ENCODE measurements at regions not wholly inside any gene's neighbourhood (a gene's known extent, or its start where the extent isn't known, plus 50 kb on each side); places are given as distances from the start of the nearest gene placed in this dataset.

DNA sequence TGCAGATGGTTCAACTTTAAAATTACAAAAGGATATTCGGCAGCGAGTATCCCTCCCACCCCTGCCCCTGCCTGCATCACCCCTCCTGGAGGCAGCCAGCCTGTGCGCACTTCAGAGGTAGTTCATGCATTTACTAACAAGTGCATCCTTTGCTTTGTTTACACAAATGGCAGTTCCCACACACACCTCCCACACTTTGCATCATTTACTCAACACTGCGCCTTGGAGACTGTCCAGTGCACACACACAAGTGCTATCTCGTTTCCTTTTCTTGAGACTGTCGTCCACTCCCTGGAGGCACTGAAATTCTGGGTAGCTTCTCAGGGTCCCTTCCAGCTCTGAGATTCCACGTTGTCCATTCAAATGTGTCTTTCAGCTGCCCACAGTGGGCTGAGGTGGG is 53.1 kb upstream of the VSX1 start:
- DNase-seq (ENCODE audit: low read depth): no peak

DNA sequence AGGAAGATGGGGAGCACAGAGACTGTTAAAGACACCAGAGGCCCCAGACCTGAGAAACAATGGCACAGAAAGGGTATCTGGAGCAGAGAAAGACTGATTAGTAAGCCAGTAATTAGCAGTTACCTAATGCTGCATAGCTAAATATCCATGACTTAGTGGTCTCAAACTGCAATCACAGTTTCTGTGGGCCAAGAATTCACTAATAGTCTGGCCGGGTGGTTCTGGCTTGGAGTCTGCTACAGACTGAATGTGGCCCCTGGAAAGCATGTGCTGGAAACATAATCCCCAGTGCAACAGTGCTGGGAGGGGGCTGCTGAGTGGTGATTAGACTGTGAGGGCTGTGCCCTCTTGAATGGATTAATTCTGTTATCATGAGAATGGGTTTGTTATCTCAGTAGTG is 54.1 kb upstream of the VSX1 start:
- DNase-seq (ENCODE audit: low read depth): no peak

DNA sequence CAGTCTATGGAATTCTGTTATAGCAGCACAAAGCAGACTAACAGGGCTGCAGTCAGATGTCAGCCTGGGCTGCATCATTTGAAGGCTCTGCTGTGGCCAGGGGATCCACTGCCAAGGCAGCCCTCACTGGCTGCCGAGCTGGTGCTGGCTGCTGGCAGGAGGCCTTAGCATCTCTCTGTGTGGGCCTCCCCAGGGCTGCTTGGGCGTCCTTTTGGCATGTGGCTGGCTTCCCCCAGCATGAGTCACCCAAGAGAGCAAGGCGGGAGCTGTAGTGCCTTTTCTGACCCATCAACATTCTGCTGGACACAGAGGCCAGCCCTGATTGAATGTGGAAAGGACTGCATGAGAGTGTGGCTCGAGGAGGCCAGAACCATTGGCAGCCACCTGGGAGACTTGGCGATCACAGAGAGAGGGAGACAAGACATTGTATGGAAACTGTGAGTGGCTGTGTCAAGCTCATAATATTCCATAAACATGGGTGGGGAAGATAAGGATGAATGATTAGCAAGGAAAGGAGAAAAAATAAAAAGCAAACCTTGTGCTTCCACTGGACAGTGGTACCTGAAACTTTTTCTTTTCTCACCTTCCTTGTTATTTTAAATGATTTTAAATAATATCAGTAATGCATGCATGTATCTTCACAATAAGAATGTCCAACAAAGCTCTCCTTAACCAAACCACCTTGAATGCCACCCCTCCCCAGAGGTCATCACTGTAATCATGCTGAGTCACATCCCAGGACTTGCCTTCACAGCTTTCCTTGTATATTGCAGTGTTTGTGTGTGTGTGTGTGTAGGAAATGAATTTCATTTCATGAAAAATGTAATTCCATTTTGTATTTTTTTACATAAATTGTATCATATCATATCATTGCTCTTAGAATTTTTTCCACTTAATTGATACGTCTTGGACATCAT is 55.0 kb upstream of the VSX1 start:
- DNase-seq (ENCODE audit: low read depth): peak; percentile 43

DNA sequence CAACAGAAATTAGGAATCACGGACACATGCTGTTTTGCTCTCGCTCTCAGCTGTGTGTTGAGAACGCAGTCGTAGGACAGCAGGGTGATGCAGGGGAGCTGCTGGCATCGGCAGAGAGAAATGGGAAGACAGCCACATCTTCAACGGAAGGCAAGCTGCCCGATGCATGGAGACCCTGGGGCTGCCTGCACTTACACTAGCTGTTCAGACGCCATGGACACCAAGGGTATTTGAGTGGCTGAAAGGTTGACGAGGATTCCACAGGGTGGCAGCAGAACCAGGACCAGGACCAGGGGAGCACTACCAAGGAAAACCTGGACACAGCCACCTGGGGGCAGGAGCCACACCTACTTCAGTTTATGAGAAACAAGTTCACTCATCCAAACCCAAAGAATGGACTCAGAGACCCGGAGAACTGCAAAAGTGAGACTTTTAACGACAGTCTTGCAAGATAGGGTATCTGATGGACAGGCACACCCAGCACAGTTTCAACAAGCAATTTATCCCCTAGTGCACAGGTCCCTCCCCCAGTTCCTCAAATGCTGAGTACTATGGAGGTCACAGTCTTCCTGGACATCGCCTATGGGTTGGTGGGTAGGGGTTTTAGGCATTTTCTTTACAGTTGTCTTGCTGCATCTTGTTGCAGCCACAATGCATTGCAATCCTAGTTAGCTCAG is 56.3 kb upstream of the ENTPD6 start:
- DNase-seq (ENCODE audit: low read depth): no peak

DNA sequence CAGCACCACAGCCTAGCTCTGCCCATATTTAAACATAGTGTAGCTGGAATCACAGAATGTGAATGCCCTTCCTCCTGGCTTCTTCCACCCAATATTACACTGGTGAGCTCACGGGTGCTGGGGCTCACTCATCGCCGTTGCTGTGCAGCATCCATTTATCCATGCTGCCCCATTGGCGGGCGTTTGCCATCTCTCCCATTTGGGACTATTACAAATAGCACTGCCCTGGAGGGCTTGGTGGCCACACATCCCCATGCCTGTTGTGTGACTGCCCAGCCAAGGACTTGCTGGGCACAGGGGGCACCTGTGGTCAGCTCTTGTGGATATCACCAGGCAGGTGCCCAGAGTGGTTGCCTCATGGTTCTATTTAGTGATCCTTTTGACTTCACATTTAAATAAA is 54.5 kb upstream of the ENTPD6 start:
- DNase-seq (ENCODE audit: low read depth): no peak

DNA sequence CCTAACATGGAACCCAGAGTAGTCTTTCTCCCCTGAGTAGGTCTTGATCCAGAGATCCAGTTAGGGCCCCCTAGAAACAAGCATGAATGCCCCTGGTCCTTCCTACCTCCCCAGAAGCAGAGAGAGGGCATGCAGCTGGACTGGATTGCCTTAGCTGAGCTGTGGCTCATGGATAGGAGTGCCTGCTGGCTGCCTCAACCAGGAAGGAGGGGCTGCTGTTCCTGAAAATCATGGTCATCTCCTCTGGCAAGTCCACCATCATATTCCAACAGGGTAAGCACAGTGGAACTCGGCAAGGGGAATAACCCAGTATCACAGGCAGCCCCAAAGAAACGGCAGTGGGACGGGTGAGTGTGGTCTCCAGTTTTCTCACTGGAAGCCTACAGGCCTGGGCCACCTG is 53.1 kb upstream of the ENTPD6 start:
- no peak for DNase-seq (ENCODE audit: low read depth)

DNA sequence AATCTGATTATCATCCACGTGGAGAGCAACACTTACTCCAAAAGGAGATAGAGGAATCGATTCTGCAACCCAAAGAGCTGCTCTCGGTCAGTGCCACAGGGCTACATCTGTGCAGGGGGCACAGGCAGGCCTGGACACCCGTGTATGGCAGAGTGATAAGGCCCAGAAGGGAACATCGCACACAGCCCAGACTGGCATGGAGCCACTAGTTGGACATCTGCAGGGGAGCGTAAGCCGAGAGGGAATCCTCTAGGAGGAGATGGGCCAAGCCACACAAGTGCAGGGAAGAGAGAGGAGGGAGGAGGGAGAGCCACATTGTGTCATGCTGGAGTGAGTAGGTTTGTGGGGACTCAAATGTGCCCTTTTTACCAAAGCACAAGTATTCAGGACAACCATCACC is 50.4 kb upstream of the ENTPD6 start:
- no peak for DNase-seq (ENCODE audit: low read depth)

Data from non-pigmented ciliary epithelial cell (primary cell).